ENCODE measurements at regions not wholly inside any gene's neighbourhood (a gene's known extent, or its start where the extent isn't known, plus 50 kb on each side); places are given as distances from the start of the nearest gene placed in this dataset.

- TF ChIP-seq CTCF (IDR thresholded peaks at IDR 0.05), result no peak
- TF ChIP-seq POLR2A (IDR thresholded peaks at IDR 0.05), result no peak
These were observed 87.8 kb upstream of the CALM2 start for GRCh38 chr2:47264143-47264542.

Measured in right lobe of liver (tissue), 4 donors.